ENCODE measurements at regions not wholly inside any gene's neighbourhood (a gene's known extent, or its start where the extent isn't known, plus 50 kb on each side); places are given as distances from the start of the nearest gene placed in this dataset.

DNA sequence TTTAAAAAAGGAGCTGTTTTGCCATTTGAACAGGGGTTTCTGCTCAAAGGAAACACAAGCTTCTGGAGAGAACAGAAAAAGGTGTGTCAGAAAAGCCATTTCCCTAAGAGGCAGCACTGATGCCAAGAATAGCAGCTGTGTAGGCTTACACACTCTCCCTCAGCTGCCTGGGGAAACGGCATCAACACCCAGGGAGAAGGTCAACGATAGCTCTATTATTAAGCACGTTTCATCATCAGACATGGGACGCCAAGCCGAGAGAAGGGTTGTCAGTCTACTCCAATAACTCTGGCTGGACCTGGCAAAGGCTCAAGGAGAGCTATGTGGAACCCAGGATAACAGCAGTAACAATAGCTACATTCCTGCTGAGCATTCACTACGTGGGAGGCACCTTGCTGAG, 314.2 kb downstream of the CDK5RAP2 start:
- H3K27me3 Mint-ChIP-seq = no peaks in the 10 kb centered on the region
- no peak for DNase-seq
- H3K27ac Mint-ChIP-seq = no peak overlapping the region
- no peak overlapping the region for H3K4me3 Mint-ChIP-seq
- H3K36me3 Mint-ChIP-seq (ENCODE audit: low read depth) = no peaks in the 10 kb centered on the region
- H3K4me1 Mint-ChIP-seq = no peaks in the 10 kb centered on the region
- ATAC-seq = no peak
- H3K9me3 Mint-ChIP-seq = peaks cover 12% of the 10 kb centered on the region

- no peaks in the 10 kb centered on the region for H3K36me3 Mint-ChIP-seq (ENCODE audit: low read depth)
- no peak overlapping the region for H3K27ac Mint-ChIP-seq
- H3K4me1 Mint-ChIP-seq = no peaks in the 10 kb centered on the region
- H3K27me3 Mint-ChIP-seq = peaks cover 2% of the 10 kb centered on the region
- H3K4me3 Mint-ChIP-seq = no peak overlapping the region
- DNase-seq (no peak), ATAC-seq (no peak)
- peaks cover 5% of the 10 kb centered on the region for H3K9me3 Mint-ChIP-seq
Observed at GRCh38 chr9:120264528-120264927, 315.4 kb downstream of the CDK5RAP2 start.

- ATAC-seq = no peak
- Mint-ChIP-seq H3K9me3 (peaks cover 5% of the 10 kb centered on the region), H3K36me3 (ENCODE audit: low read depth) (no peaks in the 10 kb centered on the region)
Observed at GRCh38 chr9:120263836-120264235, 316.1 kb downstream of the CDK5RAP2 start.

GRCh38 chr9:120261419-120261818, 318.5 kb downstream of the CDK5RAP2 start:
- H3K27ac Mint-ChIP-seq = no peak overlapping the region

More at GRCh38 chr9:120263836-120264235, 316.1 kb downstream of the CDK5RAP2 start:
- Mint-ChIP-seq H3K4me3 (no peak overlapping the region), H3K27me3 (peaks cover 2% of the 10 kb centered on the region), H3K4me1 (no peaks in the 10 kb centered on the region), H3K27ac (no peak overlapping the region)
- DNase-seq = no peak

GRCh38 chr9:120259100-120259499, 320.9 kb downstream of the CDK5RAP2 start:
- DNase-seq = no peak
- Mint-ChIP-seq H3K27me3 (peaks cover 10% of the 10 kb centered on the region), H3K9me3 (no peaks in the 10 kb centered on the region), H3K36me3 (ENCODE audit: low read depth) (no peaks in the 10 kb centered on the region), H3K4me3 (no peak overlapping the region), H3K27ac (no peak overlapping the region), H3K4me1 (no peaks in the 10 kb centered on the region)
- ATAC-seq = no peak

More at GRCh38 chr9:120261419-120261818, 318.5 kb downstream of the CDK5RAP2 start:
- Mint-ChIP-seq H3K9me3 (peaks cover 5% of the 10 kb centered on the region), H3K4me1 (no peaks in the 10 kb centered on the region), H3K36me3 (ENCODE audit: low read depth) (no peaks in the 10 kb centered on the region), H3K4me3 (no peak overlapping the region), H3K27me3 (peaks cover 5% of the 10 kb centered on the region)
- DNase-seq = no peak
- ATAC-seq = no peak

GRCh38 chr9:120258096-120258495, 321.9 kb downstream of the CDK5RAP2 start:
- H3K36me3 Mint-ChIP-seq (ENCODE audit: low read depth) = no peaks in the 10 kb centered on the region
- DNase-seq (no peak), ATAC-seq (no peak)
- no peaks in the 10 kb centered on the region for H3K4me1 Mint-ChIP-seq
- peaks cover 10% of the 10 kb centered on the region for H3K27me3 Mint-ChIP-seq
- no peaks in the 10 kb centered on the region for H3K9me3 Mint-ChIP-seq
- no peak overlapping the region for H3K4me3 Mint-ChIP-seq
- H3K27ac Mint-ChIP-seq = no peak overlapping the region

DNA sequence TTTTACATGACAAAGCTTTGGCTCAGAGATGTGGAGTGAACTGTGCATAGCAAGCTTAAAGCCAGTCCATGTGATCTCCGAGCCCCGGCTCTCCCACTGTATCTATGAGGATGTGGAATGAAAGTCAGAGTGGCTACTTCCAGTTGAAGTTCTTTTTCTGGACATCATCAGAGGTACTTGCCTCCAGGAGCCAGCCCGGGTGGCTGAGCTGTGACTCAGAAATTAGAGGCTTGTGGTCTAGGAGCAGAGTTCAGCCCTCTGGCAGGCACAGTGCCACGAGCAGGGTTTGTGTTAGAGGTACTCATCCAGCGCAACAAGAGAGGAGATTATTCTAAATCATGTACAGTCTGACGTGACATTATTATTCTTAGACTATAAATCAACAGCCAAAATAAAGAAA, 322.5 kb downstream of the CDK5RAP2 start:
- H3K36me3 Mint-ChIP-seq (ENCODE audit: low read depth) = no peaks in the 10 kb centered on the region
- H3K9me3 Mint-ChIP-seq = no peaks in the 10 kb centered on the region
- H3K4me3 Mint-ChIP-seq = no peak overlapping the region
- peaks cover 10% of the 10 kb centered on the region for H3K27me3 Mint-ChIP-seq
- ATAC-seq = no peak
- H3K27ac Mint-ChIP-seq = no peak overlapping the region
- H3K4me1 Mint-ChIP-seq = no peaks in the 10 kb centered on the region
- no peak for DNase-seq

GRCh38 chr9:120256146-120256545, 323.8 kb downstream of the CDK5RAP2 start:
- Mint-ChIP-seq H3K4me1 (no peaks in the 10 kb centered on the region), H3K4me3 (no peak overlapping the region), H3K36me3 (ENCODE audit: low read depth) (no peaks in the 10 kb centered on the region), H3K27me3 (peaks cover 10% of the 10 kb centered on the region), H3K27ac (no peak overlapping the region), H3K9me3 (no peaks in the 10 kb centered on the region)
- ATAC-seq = no peak
- DNase-seq = no peak

DNA sequence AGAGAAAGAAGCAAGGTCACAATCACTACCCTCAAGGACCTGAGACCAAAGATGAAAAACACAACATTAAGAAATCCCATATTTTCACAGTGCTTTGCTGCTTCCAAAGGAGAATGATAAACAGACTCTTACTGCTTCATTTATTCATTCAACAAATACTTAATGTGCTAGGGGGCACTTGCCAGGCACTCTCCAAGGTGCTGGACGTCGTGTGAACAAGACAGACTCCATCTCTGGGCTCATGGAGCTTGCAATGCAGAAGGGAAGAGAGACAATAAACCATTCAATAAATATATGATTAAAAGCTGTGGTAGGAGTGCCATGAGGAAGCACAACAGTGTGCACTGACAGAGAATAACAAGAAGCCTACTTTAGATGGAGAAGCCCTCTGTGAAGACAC, 327.7 kb downstream of the CDK5RAP2 start:
- Mint-ChIP-seq H3K4me3 (no peak overlapping the region), H3K4me1 (no peaks in the 10 kb centered on the region), H3K9me3 (no peaks in the 10 kb centered on the region), H3K27me3 (peaks cover 4% of the 10 kb centered on the region), H3K27ac (no peak overlapping the region), H3K36me3 (ENCODE audit: low read depth) (no peaks in the 10 kb centered on the region)
- DNase-seq (no peak), ATAC-seq (no peak)

GRCh38 chr9:120242116-120242811, 337.7 kb downstream of the CDK5RAP2 start:
- peaks cover 8% of the 10 kb centered on the region for H3K9me3 Mint-ChIP-seq

GRCh38 chr9:120236596-120236995, 343.4 kb downstream of the CDK5RAP2 start:
- Mint-ChIP-seq H3K4me1 (no peaks in the 10 kb centered on the region), H3K27me3 (no peaks in the 10 kb centered on the region), H3K9me3 (no peaks in the 10 kb centered on the region), H3K27ac (no peak overlapping the region), H3K4me3 (no peak overlapping the region), H3K36me3 (ENCODE audit: low read depth) (no peaks in the 10 kb centered on the region)
- DNase-seq = no peak
- ATAC-seq = no peak

More at GRCh38 chr9:120242116-120242811, 337.7 kb downstream of the CDK5RAP2 start:
- Mint-ChIP-seq H3K27me3 (peaks cover 4% of the 10 kb centered on the region), H3K4me1 (no peaks in the 10 kb centered on the region), H3K4me3 (no peak overlapping the region), H3K27ac (no peak overlapping the region), H3K36me3 (ENCODE audit: low read depth) (no peaks in the 10 kb centered on the region)
- DNase-seq (no peak), ATAC-seq (no peak)

- ATAC-seq = no peak
- H3K9me3 Mint-ChIP-seq = no peaks in the 10 kb centered on the region
- H3K36me3 Mint-ChIP-seq (ENCODE audit: low read depth) = no peaks in the 10 kb centered on the region
- H3K4me3 Mint-ChIP-seq = no peak overlapping the region
- no peaks in the 10 kb centered on the region for H3K27me3 Mint-ChIP-seq
- H3K27ac Mint-ChIP-seq = no peak overlapping the region
- no peaks in the 10 kb centered on the region for H3K4me1 Mint-ChIP-seq
- DNase-seq = no peak
Observed at GRCh38 chr9:120235081-120235480, 344.9 kb downstream of the CDK5RAP2 start.

GRCh38 chr9:120230227-120230626, 349.7 kb downstream of the CDK5RAP2 start:
- Mint-ChIP-seq H3K27me3 (no peaks in the 10 kb centered on the region), H3K36me3 (ENCODE audit: low read depth) (no peaks in the 10 kb centered on the region), H3K4me1 (no peaks in the 10 kb centered on the region), H3K9me3 (no peaks in the 10 kb centered on the region), H3K27ac (no peak overlapping the region), H3K4me3 (no peak overlapping the region)
- no peak for ATAC-seq
- DNase-seq = no peak

DNA sequence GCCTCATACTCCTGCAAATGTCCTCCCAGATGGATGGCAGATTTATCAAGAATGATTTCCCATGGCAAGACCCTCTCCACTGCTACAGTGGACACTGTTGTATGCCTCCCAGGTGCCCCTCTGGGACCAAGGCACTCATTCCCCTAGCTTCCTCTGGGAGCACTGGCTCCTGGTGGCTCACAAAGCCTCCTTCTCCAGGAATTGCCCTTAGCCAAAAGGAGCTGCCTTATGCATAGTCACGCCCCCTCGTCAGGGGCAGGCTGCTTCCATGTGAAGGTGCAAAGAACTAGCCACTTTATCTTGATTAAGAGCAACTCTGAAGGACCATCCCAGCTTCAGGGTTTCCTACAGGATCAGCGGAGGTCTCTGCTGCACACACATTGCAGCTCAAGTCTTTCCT, 358.1 kb downstream of the CDK5RAP2 start:
- Mint-ChIP-seq H3K27ac (no peak overlapping the region), H3K4me3 (no peak overlapping the region), H3K27me3 (peaks cover 3% of the 10 kb centered on the region), H3K4me1 (no peaks in the 10 kb centered on the region), H3K9me3 (no peaks in the 10 kb centered on the region), H3K36me3 (ENCODE audit: low read depth) (no peaks in the 10 kb centered on the region)
- ATAC-seq (no peak), DNase-seq (no peak)

DNA sequence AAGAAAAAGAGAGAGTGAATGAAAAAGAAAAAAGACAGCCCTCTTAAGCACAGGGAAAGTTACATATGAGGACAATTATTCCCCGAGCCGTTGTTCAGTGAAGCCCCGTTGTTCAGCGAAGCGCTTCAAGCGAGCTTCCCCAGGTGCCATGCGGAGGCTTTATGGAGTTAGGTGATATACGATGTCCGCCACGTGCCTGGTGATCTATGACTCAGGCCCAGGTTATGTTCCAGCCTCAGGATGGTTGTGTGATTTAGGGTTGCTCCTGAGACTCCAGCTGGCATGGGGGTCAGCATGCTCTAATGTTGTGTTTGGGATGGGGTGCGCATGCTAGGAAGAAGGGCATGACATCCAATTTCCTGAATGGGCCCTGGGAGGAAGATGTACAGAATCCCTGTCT, 365.6 kb downstream of the CDK5RAP2 start:
- Mint-ChIP-seq H3K4me1 (no peaks in the 10 kb centered on the region), H3K27me3 (peaks cover 3% of the 10 kb centered on the region), H3K36me3 (ENCODE audit: low read depth) (no peaks in the 10 kb centered on the region), H3K9me3 (no peaks in the 10 kb centered on the region), H3K4me3 (no peak overlapping the region), H3K27ac (no peak overlapping the region)
- DNase-seq (no peak), ATAC-seq (no peak)

DNA sequence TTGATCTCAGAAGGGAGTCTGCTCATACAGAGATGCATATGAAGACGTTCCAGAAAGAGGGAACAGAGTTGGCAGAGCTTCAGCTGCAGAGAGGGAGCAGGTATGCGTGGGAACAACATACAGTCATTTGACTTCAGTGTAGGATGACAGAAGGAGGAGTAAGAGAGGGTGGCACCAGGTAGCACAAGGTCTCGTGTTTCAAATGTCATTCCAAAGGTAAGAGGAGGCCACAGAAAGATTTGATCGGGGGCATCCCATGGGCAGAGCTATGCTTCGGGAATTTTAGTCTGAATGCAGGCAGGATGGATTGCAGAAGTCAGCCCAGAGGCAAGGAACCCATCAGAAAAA, 367.1 kb downstream of the CDK5RAP2 start:
- DNase-seq = no peak
- peaks cover under 1% of the 10 kb centered on the region for H3K27me3 Mint-ChIP-seq

More for the DNA sequence above, 367.1 kb downstream of the CDK5RAP2 start:
- ATAC-seq = no peak
- Mint-ChIP-seq H3K4me1 (no peaks in the 10 kb centered on the region), H3K36me3 (ENCODE audit: low read depth) (no peaks in the 10 kb centered on the region), H3K9me3 (no peaks in the 10 kb centered on the region), H3K4me3 (no peak overlapping the region), H3K27ac (no peak overlapping the region)
